HG03565 (cell line): ENCODE measurements at regions not wholly inside any gene's neighbourhood (a gene's known extent, or its start where the extent isn't known, plus 50 kb on each side); places are given as distances from the start of the nearest gene placed in this dataset.

ENCODE experiments used
- ATAC-seq: cut with Tn5 transposase; IDR thresholded peaks from one replicate; pipeline ENCODE4 v1.9.1; 2021; ENCODE audit warnings: mild to moderate bottlenecking, moderate library complexity; ENCODE audit not compliant: unreplicated experiment

GRCh38 chr3:72350761-72351505 is 497.3 kb downstream of the SHQ1 start:
- ATAC-seq: no peak

- no peak for ATAC-seq
These were observed 499.9 kb downstream of the SHQ1 start for GRCh38 chr3:72348357-72348756.

- ATAC-seq: no peak
These were observed 500.4 kb downstream of the SHQ1 start for GRCh38 chr3:72347819-72348319.

- ATAC-seq: no peak
These were observed 501.7 kb downstream of the SHQ1 start for GRCh38 chr3:72346526-72346926.

GRCh38 chr3:72345980-72346379 is 502.3 kb downstream of the SHQ1 start:
- no peak for ATAC-seq

- ATAC-seq: no peak
These were observed 502.9 kb downstream of the SHQ1 start for GRCh38 chr3:72345237-72345878.

GRCh38 chr3:72344647-72345046 is 503.6 kb downstream of the SHQ1 start:
- ATAC-seq: no peak

GRCh38 chr3:72344236-72344635 is 504.0 kb downstream of the SHQ1 start:
- ATAC-seq: no peak

- no peak for ATAC-seq
These were observed 505.2 kb downstream of the SHQ1 start for GRCh38 chr3:72343078-72343477.

GRCh38 chr3:72342450-72342849 is 505.8 kb downstream of the SHQ1 start:
- no peak for ATAC-seq

- ATAC-seq: no peak
These were observed 506.3 kb downstream of the SHQ1 start for GRCh38 chr3:72341920-72342319.

- ATAC-seq: no peak
These were observed 506.9 kb downstream of the SHQ1 start for GRCh38 chr3:72341380-72341770.

- no peak for ATAC-seq
These were observed 507.5 kb downstream of the SHQ1 start for GRCh38 chr3:72340476-72341379.

GRCh38 chr3:72340056-72340455 is 508.2 kb downstream of the SHQ1 start:
- ATAC-seq: no peak

- no peak for ATAC-seq
These were observed 508.6 kb downstream of the SHQ1 start for GRCh38 chr3:72339670-72340030.

- ATAC-seq: peak; percentile 28
These were observed 509.1 kb downstream of the SHQ1 start for GRCh38 chr3:72338942-72339669.

GRCh38 chr3:72338082-72338941 is 509.9 kb downstream of the SHQ1 start:
- ATAC-seq: no peak

- ATAC-seq: no peak
These were observed 510.8 kb downstream of the SHQ1 start for GRCh38 chr3:72337480-72337855.

GRCh38 chr3:72336821-72337479 is 511.3 kb downstream of the SHQ1 start:
- no peak for ATAC-seq
